Right lobe of liver (tissue), 6 donors: ENCODE measurements at regions not wholly inside any gene's neighbourhood (a gene's known extent, or its start where the extent isn't known, plus 50 kb on each side); places are given as distances from the start of the nearest gene placed in this dataset.

Source experiments
- ATAC-seq, 4 donors: fragments of 200-7000 bp; cut with Tn5 transposase; one replicate each; pipeline ENCODE4 v1.9.1; 2020; ENCODE audit warnings: mild to moderate bottlenecking in 4 of 4, moderate library complexity in 4 of 4
- DNase-seq, 3 donors: peaks; one replicate each; pipeline ENCODE4 v3.0.0-alpha.2; 2020
- H3K27ac ChIP-seq, 3 donors: fragments of 200-600 bp; one replicate each; pipeline ENCODE4 v1.8.0; 2022
- H3K27me3 ChIP-seq, 2 donors: fragments of 200-600 bp; one replicate each; pipeline ENCODE4 v1.8.0; 2022
- H3K36me3 ChIP-seq, 4 donors: fragments of 200-600 bp; sonication (generic) in 1 of 4; one replicate each; pipeline versions ENCODE4 v1.5.1 to v1.8.0; 2017 to 2022; ENCODE audit warnings: control low read depth in 1 of 4
- H3K4me1 ChIP-seq, 4 donors: fragments of 200-600 bp; sonication (generic) in 1 of 4; one replicate each; pipeline versions ENCODE4 v1.5.1 to v1.8.0; 2017 to 2022; ENCODE audit warnings: control low read depth in 1 of 4
- H3K4me3 ChIP-seq, 3 donors: fragments of 200-600 bp; one replicate each; pipeline ENCODE4 v1.8.0; 2022
- H3K9me3 ChIP-seq, 4 donors: fragments of 200-600 bp; sonication (generic) in 1 of 4; one replicate each; pipeline versions ENCODE4 v1.5.1 to v1.8.0; 2017 to 2022; ENCODE audit warnings: control low read depth in 1 of 4
- POLR2A ChIP-seq: fragments of 450-650 bp; IDR thresholded peaks from one replicate; pipeline ENCODE4 v1.6.1; 2017; ENCODE audit warnings: antibody characterized with exemption, mild to moderate bottlenecking
- WGBS: methylation state at CpG from one replicate; pipeline ENCODE4 v1.1.6; 2018; ENCODE audit warnings: low coverage, low lambda C conversion rate; ENCODE audit not compliant: insufficient coverage; ENCODE audit errors: missing lambda C conversion rate; 5-methylcytosine and 5-hydroxymethylcytosine counted together
- intact Hi-C, 2 donors: fragments of 100-400 bp; cut with DNase I; formaldehyde crosslinking; loops; one replicate each; pipeline versions ENCODE4 v1.11.2 to v1.14.1; 2022
- TF ChIP-seq, protein P1 (sequence below), 4 donors: fragments of 200-600 bp in 3 of 4; fragments of 450-650 bp in 1 of 4; IDR thresholded peaks; one replicate each; pipeline versions ENCODE4 v1.5.1 to v1.8.0; 2016 to 2022; ENCODE audit warnings: antibody characterized with exemption in 4 of 4, mild to moderate bottlenecking in 2 of 4
- donor health status: DM: no; HTN: yes; CAD: no.
- donor health status: DM: no; HTN: no; CAD: no.
- donor health status: DM: no; HTN: no; CAD: no.
- donor health status: DM: no; HTN: yes; CAD: no.
- donor health status: DM: no; HTN: yes; CAD: no.

DNA sequence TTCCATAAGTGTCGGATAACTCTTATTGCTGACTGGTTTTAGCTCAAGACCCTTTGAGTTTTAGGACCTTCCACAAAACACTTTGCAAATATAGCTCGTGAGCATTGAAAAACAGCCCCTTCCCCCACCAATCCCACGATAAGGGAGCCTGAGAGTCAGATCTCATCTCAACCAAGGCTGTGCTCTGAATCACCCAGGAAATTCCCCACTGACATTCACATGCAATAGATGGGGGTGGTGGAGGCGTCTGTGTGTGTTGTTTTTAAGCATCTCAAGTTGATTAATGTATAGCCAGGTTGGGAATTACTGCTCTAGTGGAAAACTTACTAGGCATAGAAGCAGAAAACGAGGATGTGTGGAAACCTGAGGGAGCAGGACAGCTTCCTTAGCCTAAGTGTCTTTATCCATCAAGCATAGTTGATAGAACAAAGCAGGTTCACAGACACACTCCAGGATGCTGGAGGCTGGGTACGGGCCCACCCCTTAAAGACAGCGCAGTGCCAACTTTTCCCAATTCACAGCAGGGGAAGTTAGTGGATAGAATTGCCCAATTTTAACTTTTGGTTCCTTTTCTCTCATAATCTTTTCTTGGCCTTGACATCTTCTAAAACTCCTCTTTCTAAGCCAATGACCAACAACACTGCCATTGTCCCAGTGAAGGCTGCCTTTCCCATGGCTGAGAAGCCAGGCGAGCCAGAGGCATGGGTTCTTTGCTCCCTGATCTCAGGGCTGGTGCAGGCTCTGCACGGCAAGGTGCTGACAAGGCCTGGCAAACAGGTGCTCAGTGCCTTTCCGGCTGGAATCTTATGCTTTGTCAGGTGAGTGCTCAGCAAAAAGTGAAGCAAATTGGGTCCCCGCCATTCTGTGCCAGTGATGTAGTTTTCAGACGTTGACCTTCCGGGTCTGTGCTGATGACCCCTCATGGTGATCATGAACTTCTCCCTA is 98.5 kb upstream of the INSIG1 start:
- intact Hi-C loops, result loop anchor here in 1 of 2 donors (10.0 kb wide), 1 partner anchor 156 kb away; no protein-coding TSS in a partner anchor
- Histone ChIP-seq H3K4me1 (no peaks in the 10 kb centered on the region), H3K9me3 (no peaks in the 10 kb centered on the region), H3K27ac (no peak overlapping the region), H3K4me3 (no peak overlapping the region), H3K27me3 (no peaks in the 10 kb centered on the region), H3K36me3 (no peaks in the 10 kb centered on the region)
- DNase-seq (peak in 1 of 3 donors; percentile 35), ATAC-seq (no peak)
- 78% methylated on average over 7 of the region's 13 CpGs for WGBS
- TF ChIP-seq POLR2A, result no peak
- TF ChIP-seq, protein P1, sequence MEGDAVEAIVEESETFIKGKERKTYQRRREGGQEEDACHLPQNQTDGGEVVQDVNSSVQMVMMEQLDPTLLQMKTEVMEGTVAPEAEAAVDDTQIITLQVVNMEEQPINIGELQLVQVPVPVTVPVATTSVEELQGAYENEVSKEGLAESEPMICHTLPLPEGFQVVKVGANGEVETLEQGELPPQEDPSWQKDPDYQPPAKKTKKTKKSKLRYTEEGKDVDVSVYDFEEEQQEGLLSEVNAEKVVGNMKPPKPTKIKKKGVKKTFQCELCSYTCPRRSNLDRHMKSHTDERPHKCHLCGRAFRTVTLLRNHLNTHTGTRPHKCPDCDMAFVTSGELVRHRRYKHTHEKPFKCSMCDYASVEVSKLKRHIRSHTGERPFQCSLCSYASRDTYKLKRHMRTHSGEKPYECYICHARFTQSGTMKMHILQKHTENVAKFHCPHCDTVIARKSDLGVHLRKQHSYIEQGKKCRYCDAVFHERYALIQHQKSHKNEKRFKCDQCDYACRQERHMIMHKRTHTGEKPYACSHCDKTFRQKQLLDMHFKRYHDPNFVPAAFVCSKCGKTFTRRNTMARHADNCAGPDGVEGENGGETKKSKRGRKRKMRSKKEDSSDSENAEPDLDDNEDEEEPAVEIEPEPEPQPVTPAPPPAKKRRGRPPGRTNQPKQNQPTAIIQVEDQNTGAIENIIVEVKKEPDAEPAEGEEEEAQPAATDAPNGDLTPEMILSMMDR (IDR thresholded peaks at IDR 0.05), result no peak

DNA sequence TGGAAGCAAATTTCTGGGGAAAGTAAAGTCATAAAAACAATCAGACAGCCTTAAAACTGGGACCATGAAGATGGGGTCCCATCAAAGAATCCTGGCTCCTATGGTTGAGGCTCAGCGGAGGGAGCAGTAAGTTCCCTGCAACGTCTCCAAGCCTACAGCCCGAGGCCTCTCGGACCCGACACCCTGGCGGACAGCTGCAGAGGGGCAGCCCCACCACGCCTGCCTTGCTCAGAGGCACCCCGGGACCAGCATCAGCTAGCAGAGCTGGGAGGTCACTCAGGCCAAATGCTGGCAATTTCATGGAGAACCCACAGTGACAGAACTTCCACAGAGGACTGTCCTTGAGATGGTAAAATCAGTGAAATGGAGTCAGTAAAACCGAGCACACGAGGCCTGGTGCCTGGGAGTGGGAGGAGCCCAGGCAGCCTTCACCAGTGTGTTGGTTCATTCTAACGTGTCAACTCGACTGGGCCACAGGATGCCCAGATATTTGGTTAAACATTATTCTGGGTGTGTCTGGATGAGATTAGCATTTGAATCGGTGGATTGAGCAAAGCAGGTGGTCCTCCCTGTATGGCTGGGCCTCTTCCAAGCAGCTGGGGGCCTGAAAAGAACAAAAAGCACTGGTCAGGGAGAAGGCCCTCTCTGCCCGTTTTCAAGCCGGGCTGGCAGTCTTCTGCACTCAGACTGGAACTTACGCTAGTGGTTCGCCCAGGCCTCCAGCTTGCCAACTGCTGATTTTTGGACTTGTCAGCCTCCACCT is 96.2 kb upstream of the INSIG1 start:
- H3K27me3 ChIP-seq, result no peaks in the 10 kb centered on the region
- intact Hi-C loops, result no loop called here
- WGBS, result 87% methylated on average over 9 of the region's 17 CpGs
- H3K4me3 ChIP-seq, result no peak overlapping the region
- ATAC-seq (no peak), DNase-seq (peak in 1 of 3 donors; percentile 36)
- no peaks in the 10 kb centered on the region for H3K9me3 ChIP-seq
- no peaks in the 10 kb centered on the region for H3K36me3 ChIP-seq
- no peak overlapping the region for H3K27ac ChIP-seq
- H3K4me1 ChIP-seq, result no peaks in the 10 kb centered on the region
- TF ChIP-seq, protein P1 (IDR thresholded peaks at IDR 0.05), result no peak
- TF ChIP-seq POLR2A, result no peak

DNA sequence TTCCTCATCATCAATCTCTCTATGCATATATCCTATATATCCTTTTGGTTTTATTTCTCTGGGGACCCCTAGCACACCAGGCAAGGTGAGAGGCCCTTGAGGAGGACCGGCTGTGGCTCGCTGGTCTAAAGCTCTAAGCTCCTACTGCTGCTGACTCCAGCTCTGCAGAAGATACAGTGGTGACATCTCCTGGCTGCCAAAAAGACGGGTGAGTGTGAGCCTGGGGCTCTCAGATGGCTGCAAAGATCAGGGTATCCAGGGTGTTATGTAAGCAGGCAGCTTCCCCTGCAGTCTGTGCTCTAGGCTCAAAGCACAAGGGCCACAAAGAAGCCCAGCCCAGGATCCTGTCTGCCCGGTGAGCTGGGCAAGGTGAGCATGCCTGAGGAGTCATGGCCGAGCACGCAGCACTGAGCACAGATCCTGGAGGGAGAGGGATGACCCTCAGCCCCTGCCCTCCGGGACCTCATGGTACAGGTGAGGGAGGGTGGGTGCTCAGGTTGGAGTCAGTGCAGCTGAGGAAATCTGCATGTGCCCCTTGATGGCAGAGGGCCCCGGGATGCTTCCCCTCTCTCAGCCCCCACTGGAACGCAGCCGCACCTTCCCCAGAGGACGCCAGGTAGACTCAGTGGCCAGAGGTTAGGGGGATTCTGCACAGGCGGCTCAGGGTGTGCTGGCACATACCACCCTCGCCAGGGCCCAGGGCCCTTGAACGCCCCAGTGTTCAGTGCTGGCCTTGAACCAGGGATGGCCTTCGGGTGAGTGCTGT is 95.4 kb upstream of the INSIG1 start:
- WGBS, result 82% methylated on average over 8 of the region's 15 CpGs
- DNase-seq (peak in 1 of 3 donors; percentile 32), ATAC-seq (no peak)
- H3K27ac ChIP-seq, result no peak overlapping the region
- H3K9me3 ChIP-seq, result no peaks in the 10 kb centered on the region
- H3K4me1 ChIP-seq, result no peaks in the 10 kb centered on the region
- no peaks in the 10 kb centered on the region for H3K27me3 ChIP-seq
- intact Hi-C loops, result no loop called here
- H3K36me3 ChIP-seq, result no peaks in the 10 kb centered on the region
- H3K4me3 ChIP-seq, result no peak overlapping the region
- no peak for TF ChIP-seq POLR2A
- TF ChIP-seq, protein P1 (IDR thresholded peaks at IDR 0.05), result no peak

DNA sequence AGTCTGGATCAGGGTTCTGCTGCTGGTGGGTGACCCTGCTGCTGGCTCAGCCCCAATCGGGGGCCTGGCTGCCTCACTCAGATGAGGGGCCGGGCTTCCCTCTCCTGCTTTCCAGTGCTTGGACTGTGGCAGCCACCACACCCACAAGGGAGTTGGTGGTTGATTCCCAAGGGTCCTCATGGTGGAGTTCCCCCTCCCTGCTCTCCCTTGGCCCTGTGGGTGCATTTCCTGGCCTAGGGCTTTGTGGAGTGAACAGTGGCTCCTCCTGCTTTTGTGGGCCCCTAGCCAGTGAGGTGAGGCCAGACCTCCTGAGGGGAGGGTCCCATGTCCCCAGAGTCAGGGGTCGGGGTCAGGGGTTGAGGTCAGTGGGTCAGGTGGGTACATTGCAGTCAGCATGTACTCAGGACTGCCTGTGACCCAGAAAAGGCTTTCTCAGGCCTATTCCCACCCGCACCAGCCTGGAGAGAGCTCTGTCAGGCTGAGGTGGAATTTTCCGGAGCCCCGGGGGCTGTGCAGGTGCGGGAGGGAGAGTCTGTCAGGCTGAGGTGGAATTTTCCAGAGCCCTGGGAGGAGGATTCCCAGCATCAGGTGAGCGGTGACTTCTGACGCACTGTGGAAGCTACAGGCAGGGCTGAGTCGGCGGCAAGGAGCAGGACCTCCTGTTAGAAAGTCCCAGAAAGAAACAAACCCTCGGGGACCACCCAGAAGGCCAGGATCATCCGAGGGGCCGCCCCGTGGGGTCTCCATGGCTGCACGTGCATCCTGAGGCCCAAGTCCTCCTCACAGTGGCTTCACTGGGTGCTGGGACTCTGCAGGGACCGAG is 94.4 kb upstream of the INSIG1 start:
- Histone ChIP-seq H3K27me3 (no peaks in the 10 kb centered on the region), H3K4me3 (no peak overlapping the region), H3K9me3 (no peaks in the 10 kb centered on the region), H3K27ac (no peak overlapping the region), H3K36me3 (no peaks in the 10 kb centered on the region), H3K4me1 (no peaks in the 10 kb centered on the region)
- no peak for ATAC-seq
- TF ChIP-seq POLR2A, result no peak
- TF ChIP-seq, protein P1 (IDR thresholded peaks at IDR 0.05), result no peak
- 67% methylated on average over 3 of the region's 17 CpGs for WGBS
- peak in 1 of 3 donors; percentile 39 for DNase-seq
- intact Hi-C loops, result no loop called here
